HG02852 (cell line): ENCODE measurements at regions not wholly inside any gene's neighbourhood (a gene's known extent, or its start where the extent isn't known, plus 50 kb on each side); places are given as distances from the start of the nearest gene placed in this dataset.
"Not testable (repeated sequence)": the region's sequence is repeated elsewhere in the genome, so short reads cannot be mapped to it uniquely, and the experiment has no call there.

ENCODE experiments used
- ATAC-seq: cut with Tn5 transposase; IDR thresholded peaks from one replicate; pipeline ENCODE4 v1.9.1; 2021; ENCODE audit warnings: mild to moderate bottlenecking, moderate library complexity; ENCODE audit not compliant: unreplicated experiment

DNA sequence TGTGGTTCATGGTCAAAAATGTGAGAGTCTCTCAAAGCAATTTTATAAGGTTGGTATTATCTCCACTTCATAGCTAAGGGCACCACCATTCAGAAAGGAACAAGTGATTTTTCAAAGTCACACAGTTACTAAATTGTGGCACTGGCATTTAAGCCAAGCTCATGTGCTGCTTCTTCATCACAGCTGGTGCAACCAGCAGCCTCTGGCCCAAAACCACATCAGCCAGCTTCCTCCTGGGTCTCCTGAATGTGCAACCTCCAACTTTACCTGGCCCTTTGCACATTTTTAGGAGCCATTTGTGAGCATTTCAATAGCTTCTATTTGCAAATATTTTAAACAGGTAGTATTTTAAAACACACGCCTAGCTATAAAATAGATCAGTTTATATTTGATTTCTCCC is 293.7 kb downstream of the BCL11A start:
- ATAC-seq: no peak

DNA sequence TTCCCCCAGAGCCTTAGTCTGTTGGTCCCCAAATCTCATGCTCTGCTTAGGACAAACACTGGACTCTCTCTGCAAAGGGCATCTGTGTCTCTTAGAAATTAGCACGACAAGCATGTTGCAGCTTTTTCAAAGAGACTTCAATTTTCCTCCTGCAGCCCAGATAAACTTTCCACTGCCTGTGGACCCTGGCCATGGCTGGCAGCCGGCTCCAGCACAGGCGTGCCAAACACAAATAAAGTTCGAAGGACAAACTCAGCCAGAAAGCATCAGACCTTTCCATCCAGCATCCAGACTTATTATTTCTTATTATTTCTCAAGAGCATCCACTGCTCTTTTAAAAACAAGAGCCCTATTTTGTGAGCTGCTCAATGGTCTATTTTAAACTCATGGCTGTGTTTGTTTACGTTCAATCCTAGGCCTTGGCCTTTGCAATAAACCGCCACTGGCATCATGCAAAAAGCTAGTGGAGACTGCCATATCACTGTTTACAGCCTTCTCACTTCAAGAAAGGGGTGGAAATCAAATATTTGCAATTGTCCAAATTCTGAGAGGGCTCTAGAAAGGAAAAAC is 300.8 kb downstream of the BCL11A start:
- no peak for ATAC-seq

DNA sequence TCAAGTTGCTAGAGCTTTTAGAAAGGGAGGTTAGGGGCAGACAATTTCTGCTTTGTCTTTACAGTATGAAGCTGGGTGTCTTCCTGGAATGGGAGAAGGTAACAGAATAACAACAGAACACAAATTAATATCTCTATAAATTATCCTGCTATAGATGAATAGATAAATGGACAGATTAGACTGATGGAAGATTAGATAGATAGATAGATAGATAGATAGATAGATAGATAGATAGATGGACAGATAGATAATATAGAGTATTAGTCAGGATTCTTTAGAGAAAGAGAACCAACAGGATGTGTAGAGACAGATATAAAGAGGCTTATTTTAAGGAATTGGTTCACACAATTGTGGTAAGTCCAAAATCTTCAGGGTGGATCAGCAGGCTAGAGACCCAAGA is 302.2 kb downstream of the BCL11A start:
- ATAC-seq: no peak

DNA sequence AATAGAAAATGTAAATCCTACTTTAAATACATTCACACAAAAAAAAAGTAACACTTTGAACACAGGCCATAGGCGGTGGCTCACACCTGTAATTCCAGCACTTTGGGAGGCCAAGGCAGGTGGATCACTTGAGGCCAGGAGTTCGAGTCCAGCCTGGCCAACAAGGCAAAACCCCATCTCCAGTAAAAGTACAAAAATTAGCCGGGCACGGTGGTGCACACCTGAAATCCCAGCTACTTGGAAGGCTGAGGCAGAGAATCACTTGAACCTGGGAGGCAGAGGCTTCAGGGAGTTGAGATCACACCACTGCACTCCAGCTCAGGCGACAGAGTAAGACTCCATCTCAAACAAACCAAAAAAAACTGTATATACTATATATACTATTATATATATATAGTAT is 303.6 kb downstream of the BCL11A start:
- no peak for ATAC-seq

DNA sequence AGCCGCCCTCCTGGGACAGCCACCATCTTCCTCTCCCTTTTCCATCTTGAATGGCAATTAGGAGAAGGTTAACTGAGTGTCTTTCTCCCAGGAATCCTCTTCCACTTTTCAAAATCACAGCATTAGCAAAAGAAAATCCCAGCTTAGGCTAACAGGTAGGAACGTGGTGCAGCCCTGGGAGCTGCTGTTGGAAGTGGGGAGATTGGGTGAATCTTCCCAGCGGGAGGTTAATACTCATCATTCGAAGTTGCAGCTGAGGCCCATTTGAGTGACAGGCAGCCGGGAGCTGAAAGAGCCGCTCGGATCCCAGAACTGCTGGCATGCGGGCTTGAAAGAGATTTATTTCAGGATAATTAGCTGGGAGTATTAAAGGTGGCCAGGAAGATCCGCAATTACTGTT is 306.0 kb downstream of the BCL11A start:
- ATAC-seq: no peak

DNA sequence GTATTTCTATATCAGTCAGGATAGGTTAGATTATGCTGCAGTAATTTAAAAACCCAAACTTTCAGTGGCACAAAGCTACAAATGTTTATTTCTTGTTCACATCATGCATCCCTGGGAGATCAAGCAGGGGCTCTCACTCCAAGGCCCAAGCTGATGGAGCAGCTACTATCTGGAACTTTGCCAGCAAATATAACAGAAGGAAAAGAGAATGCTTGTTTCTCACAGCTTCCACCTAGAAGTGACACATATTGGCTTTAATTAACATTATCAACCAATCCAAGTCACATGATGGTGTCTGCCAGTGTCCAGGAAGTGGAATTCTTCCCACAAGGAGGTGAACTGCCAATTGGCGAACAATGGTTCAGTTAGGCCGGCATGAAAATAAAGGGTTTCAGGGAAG is 306.9 kb downstream of the BCL11A start:
- ATAC-seq: no peak

DNA sequence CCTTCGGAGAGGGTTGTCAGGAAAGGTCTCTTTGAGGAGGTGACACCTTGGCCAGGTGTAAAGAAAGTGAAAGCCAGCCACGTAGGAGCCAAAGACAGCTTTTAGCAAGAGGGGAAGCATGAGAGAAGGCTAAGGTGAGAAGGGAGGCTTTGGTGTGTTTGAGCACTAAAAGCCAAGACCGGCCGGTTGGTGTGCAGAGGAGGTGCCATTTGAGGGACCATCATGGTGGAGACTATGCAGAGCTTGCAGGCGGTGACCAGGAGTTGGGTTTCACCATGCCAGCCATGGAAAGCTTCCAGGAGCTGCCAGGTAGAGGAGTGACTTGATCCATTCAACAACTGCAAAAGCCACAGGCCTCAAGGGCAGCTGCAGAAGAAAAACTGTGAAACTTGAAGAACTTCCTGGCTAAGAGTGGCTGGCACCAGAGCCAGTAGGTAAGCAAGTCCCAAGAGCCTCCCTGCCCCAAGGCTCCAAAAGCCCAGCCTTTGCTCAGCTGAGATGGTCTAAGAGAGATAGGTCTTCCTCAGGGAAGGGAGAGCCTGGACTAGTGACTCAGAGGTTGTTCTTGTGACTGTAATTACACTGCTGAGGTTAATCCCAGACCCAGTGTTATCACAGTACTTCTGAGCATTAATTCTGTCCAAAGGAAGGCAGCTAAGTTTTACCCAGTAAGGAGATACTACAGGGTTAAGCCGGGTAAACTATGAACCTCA is 319.0 kb downstream of the BCL11A start:
- no peak for ATAC-seq

DNA sequence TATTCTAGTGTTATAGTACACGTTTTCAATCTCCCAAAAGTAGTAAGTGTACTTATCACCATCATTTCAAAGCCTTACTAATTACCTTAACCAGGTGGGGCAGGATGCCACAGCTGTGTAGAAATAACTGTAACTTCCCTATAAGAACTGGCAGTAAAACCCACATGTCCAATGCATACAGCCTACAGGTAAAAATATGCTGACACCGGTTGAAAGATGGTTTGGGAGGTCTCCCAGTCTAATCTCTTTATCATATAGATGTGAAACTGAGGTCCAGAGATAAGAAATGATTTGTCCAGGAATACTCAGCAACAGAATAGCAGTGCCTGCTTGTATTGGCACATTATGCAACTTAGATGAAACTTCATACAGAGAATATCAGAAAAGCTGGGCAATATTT is 322.9 kb downstream of the BCL11A start:
- ATAC-seq: no peak

DNA sequence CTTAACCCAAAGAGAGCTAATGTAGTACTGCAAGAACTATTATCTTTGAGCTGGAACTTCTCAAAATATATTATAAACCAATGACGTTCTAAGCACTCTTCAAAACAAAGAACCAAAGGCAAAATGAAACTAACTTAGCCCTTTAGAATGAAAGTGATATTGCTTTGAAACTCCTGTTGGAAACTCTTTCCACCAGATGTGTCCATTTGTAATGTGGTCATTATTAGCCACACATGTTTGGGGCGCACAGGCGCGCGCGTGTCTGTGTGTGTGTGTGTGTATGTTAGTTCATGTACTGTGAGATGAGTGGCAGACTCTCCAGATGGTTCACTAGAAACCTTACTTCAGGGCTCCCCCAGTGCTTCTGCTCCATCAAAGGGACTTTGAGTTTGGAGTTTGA is 323.4 kb downstream of the BCL11A start:
- no peak for ATAC-seq

DNA sequence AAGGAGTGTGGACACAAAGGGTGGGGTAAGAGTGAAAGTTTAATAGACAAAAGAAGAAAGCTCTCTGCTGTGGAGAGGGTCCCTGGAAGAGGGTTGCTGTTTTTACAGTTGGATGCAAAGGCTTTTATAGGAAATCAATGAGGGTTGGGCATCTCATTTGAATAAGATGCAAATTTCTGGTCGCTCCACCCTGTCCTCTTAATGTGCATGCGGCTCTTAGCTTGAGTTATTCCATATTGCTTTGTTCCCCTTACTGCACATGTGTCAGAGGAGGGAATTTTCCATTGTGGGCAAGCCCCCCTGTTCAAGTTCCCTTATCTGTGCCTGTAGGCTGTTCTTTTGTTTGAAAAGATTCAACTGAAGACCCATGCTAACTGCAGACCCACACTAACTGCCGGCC is 326.5 kb downstream of the BCL11A start:
- no peak for ATAC-seq

DNA sequence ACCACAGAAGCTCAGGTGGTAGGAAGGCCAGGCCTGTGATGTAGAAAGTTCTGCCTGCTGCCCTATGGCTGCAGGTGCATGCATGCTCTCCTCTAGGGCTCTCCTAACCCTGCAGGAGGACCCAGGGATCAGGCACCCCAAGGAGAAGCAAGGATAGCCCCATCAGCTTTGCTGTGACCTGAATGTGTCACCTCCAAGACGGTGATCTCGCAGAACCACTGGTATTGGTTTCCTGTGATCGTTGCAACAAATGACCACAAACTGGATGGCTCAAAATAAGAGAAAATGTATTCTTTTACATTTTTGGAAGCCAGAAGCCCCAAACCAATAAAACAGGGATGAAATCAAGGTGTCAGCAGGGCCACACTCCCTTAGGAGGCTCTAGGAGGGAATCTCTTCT is 327.3 kb downstream of the BCL11A start:
- no peak for ATAC-seq

DNA sequence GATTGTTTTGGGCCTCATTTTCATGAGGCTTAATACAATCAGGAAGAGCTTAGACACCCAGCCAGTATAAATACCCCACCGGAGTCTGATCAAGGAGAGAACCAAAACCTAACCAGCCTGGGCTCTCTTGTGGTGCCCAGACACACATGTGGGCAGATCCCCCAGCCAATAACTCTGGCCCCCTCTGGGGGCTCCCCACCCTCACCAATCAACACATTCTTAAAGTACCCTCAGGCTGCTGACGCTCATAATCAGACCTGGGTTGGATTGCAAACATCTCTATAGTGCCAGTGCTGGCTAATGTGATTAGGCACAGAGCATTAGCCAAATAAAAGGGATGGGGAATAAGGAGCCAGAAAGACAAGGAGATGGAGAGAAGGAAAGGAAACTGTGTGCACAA is 329.6 kb downstream of the BCL11A start:
- no peak for ATAC-seq

DNA sequence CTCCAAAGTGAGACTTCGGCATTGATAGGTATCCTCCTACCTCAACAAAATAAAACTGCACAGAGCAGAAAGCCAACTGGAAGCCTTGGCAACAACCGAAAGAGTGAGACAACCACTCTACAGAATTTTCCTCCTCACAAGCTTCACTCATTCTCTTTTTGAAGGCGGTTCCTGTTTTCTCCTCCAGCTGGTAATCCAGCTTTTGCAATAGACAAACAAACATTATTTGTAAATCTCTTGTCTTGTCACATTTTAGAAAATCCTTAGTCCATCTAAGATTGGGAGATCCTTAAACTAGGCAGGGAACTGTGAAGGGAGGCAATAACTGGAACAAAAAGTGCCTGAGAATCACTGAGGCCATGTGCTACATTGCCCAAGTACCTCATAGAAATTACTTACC is 332.4 kb downstream of the BCL11A start:
- ATAC-seq: no peak

DNA sequence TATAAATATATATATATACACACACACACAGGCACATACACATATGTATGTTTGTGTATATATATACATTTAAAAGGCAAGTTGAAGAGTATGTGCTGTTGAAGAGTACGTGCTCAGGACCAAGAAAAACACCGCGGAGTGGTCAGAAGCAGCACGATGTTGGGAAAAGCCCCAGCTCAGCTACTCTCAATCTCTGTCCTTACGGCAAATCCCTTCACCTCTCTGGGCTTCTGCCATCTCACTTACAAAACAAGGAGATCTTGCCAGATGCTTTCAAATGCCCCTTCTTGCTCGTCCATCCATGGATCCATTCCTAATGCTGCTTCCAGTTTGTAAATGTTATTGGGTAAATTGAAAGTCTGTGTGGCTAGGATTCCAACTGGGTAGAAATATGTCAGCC is 333.9 kb downstream of the BCL11A start:
- ATAC-seq: no peak

DNA sequence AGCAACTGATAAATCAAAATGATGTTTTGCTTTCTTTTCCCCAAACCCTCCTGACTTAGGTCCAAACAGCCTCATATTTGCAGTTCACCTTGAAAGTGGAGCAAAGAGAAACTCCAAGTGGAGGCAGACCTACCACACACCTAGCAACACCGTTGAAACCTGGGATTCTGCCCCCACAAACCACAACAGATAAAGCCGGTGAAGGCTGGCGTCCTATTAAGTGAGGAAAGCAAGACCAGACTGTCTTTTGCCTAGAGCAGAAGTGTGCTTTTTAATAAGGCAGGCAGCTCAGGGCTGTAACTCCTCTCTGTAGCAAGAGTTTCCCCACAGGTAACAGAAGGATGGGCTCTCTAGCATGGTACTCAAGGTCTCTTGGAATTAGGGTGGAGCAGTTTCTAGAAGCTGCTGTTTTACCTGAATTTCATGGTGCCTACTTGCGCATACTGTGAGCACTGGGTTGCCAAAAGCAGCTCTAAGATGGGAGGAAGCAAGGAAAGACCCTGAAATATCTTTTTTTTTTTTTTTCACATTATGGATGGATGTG is 336.9 kb downstream of the BCL11A start:
- no peak for ATAC-seq

DNA sequence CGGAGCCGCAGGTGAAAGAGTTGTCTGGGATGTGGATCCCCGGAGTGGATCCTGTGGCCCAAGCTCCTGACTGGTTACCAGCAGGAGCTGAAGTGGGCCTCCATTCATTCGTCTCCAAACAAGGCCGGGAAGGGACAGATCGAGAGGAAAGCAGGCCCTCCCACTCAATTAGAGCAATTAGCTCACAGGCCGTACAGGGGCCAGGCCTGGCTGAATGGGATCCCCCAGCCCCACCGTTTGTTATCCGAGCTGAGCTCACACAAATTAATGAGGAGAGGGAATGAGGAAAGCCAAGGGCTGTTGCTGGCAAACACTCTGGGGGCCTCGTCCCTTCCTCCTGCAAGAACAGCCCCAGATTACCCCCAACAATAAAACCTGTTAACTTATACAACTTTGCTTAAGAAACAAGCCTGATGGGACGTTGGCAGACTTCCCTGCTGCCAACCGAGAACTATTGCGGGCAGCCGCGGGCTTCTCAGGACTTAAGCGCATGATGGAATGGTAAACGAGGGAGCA is 338.0 kb downstream of the BCL11A start:
- ATAC-seq: no peak

DNA sequence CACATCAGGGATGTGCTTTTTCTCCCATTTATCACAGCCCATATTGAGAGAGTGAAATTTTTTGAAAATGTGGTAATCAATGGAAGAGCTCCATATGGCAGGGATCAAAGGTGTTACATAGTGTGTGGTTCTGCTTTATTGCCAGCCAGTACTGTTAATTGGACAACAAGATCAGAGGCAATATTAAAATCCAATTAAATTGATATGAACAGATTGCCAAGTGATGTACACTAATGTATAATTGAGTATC is 338.9 kb downstream of the BCL11A start:
- ATAC-seq: no peak

DNA sequence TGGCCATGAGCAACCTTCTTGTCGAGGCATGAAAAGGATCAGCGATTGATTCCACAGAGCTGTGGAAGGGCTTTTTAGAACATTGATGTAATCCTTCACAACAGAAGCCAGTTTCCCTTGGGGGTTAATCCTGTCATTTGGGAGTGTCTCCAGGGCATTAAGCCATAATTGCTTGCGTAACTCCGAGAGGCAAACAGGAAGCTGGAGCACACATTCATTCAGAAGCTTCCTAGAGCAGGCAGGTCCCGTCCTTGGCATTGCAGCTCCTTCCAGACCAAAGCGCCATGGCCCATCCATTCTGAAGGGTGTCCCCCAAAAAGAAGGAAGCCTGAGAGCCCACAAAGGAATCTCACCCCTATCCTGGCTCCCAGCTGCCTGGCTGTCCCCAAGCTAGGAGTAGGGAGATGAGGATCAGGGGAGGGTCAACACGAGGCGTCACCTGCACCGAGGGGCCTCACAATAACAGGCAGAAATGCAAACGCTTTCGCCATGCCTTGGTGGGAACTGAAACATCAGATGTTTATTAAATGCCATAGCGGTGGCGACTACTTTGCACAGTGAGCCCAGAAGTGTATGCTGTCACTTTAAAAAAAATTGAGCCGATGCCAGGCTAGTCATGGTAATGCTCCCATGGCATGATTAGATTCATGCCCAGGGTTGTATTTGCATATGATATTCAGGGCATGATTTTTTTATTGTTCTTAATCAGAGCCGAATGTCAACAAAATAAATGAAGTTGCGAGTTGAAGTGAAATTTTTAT is 339.4 kb downstream of the BCL11A start:
- no peak for ATAC-seq

DNA sequence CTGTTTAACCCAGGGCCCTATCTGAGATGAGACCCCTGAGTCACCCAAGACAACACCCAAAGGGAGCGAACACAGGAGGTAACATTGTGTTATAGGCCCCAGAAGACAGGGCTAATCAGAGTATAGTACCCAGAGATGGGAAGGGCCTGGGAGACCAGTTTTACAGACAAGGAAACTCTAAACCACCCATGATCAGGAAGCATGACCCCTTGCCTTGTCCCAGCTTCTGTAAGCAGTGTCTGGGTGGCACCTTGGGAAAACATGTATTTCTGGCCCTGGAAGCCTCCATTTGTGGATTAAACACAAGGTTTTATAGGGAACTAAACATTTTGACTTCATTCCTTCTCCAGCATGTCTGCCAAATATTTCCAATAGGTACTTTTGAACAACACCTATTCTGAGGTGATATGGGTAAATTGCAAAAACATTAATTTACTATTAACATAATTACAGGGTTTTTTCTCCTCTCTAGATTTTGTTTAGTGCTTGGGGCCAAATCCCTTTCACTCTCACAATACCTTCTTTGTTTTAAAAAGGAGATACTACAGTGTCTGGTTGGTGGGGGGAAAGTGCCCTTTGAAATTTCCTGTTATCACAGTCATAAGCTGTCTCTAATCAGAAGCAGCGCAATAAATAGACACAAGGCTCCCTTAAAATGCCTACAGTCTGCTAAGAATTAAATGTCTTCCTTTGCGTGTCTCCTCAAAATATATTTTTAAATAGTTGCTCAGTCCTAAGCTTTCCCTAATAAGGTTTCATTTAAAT is 341.1 kb downstream of the BCL11A start:
- no peak for ATAC-seq

DNA sequence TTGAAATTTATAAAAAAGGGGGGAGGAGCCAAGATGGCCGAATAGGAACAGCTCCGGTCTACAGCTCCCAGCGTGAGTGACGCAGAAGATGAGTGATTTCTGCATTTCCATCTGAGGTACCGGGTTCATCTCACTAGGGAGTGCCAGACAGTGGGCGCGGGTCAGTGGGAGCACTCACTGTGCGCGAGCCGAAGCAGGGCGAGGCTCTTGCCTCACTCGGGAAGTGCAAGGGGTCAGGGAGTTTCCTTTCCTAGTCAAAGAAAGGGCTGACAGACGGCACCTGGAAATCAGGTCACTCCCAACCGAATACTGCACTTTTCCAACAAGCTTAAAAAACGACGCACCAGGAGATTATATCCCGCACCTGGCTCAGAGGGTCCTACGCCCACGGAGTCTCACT is 364.4 kb downstream of the BCL11A start:
- ATAC-seq: not testable (repeated sequence)

DNA sequence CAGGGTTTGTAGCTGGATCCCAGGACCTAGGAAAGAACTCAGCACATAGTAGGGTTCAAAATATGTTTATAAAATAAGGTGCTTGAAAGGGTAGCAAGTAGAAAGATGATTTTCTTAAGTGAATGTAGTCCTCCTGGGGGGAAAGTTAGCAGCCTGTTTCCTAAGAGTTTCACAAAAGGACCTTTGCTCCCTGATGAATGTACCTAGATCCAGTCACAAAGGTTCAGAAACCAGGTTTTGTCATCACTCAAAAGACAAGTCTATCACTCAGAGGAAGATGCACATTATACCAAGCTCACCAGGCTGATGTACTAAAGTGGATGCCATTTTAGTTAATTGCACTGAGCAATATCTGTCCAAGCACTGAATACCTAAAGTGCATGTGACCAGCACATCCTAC is 378.2 kb downstream of the BCL11A start:
- ATAC-seq: no peak
